Upper lobe of right lung (tissue), 1 donor: ENCODE measurements at regions not wholly inside any gene's neighbourhood (a gene's known extent, or its start where the extent isn't known, plus 50 kb on each side); places are given as distances from the start of the nearest gene placed in this dataset.

Experiments used
- ATAC-seq: fragments of 200-7000 bp; cut with Tn5 transposase; one replicate; pipeline ENCODE4 v1.9.1; 2020; ENCODE audit warnings: mild to moderate bottlenecking, moderate library complexity
- DNase-seq: peaks from one replicate; pipeline ENCODE4 v3.0.0-alpha.2; 2020
- H3K27ac ChIP-seq: fragments of 200-600 bp; one replicate; pipeline ENCODE4 v1.8.0; 2022
- H3K27me3 ChIP-seq: fragments of 200-600 bp; one replicate; pipeline ENCODE4 v1.8.0; 2022; ENCODE audit warnings: mild to moderate bottlenecking
- H3K36me3 ChIP-seq: fragments of 200-600 bp; one replicate; pipeline ENCODE4 v1.8.0; 2022
- H3K4me1 ChIP-seq: fragments of 200-600 bp; one replicate; pipeline ENCODE4 v1.8.0; 2022
- H3K4me3 ChIP-seq: fragments of 200-600 bp; one replicate; pipeline ENCODE4 v1.8.0; 2022; ENCODE audit warnings: mild to moderate bottlenecking
- H3K9me3 ChIP-seq: fragments of 200-600 bp; one replicate; pipeline ENCODE4 v1.8.0; 2022
- CTCF ChIP-seq: fragments of 200-600 bp; IDR thresholded peaks from one replicate; pipeline ENCODE4 v1.8.0; 2022; ENCODE audit warnings: antibody characterized with exemption
- intact Hi-C: fragments of 100-400 bp; cut with DNase I; formaldehyde crosslinking; loops from one replicate; pipeline ENCODE4 v1.11.0; 2022
- donor health status: DM: no; HTN: yes; CAD: no; lungs with severe emphysema.

- no peaks in the 10 kb centered on the region for H3K9me3 ChIP-seq
- no peak overlapping the region for H3K4me3 ChIP-seq
- ATAC-seq = no peak
- intact Hi-C loops = no loop called here
- DNase-seq = no peak
- H3K4me1 ChIP-seq = no peaks in the 10 kb centered on the region
- no peak overlapping the region for H3K27ac ChIP-seq
- no peaks in the 10 kb centered on the region for H3K36me3 ChIP-seq
- TF ChIP-seq CTCF = no peak
- H3K27me3 ChIP-seq = no peaks in the 10 kb centered on the region
Measured at GRCh38 chr19:31532034-31532433, 182.8 kb upstream of the TSHZ3 start.

GRCh38 chr19:31533114-31533513, 183.9 kb upstream of the TSHZ3 start:
- no peak for TF ChIP-seq CTCF
- H3K9me3 ChIP-seq = no peaks in the 10 kb centered on the region
- intact Hi-C loops = no loop called here
- no peaks in the 10 kb centered on the region for H3K36me3 ChIP-seq
- no peak for ATAC-seq
- DNase-seq = no peak
- H3K4me1 ChIP-seq = no peaks in the 10 kb centered on the region
- H3K27ac ChIP-seq = no peak overlapping the region
- H3K27me3 ChIP-seq = no peaks in the 10 kb centered on the region
- H3K4me3 ChIP-seq = no peak overlapping the region

GRCh38 chr19:31534231-31534630, 185.0 kb upstream of the TSHZ3 start:
- no peak for TF ChIP-seq CTCF
- ATAC-seq = no peak
- no peak for DNase-seq
- no peaks in the 10 kb centered on the region for H3K36me3 ChIP-seq
- no peaks in the 10 kb centered on the region for H3K9me3 ChIP-seq
- no peak overlapping the region for H3K4me3 ChIP-seq
- intact Hi-C loops = no loop called here
- no peaks in the 10 kb centered on the region for H3K27me3 ChIP-seq
- H3K27ac ChIP-seq = no peak overlapping the region
- no peaks in the 10 kb centered on the region for H3K4me1 ChIP-seq

GRCh38 chr19:31534786-31535657, 185.8 kb upstream of the TSHZ3 start:
- no peak for TF ChIP-seq CTCF
- no peak overlapping the region for H3K27ac ChIP-seq
- no peak overlapping the region for H3K4me3 ChIP-seq
- H3K9me3 ChIP-seq = no peaks in the 10 kb centered on the region
- no peaks in the 10 kb centered on the region for H3K27me3 ChIP-seq
- H3K4me1 ChIP-seq = no peaks in the 10 kb centered on the region
- no peaks in the 10 kb centered on the region for H3K36me3 ChIP-seq
- ATAC-seq (no peak), DNase-seq (no peak)
- intact Hi-C loops = no loop called here

GRCh38 chr19:31535691-31536460, 186.6 kb upstream of the TSHZ3 start:
- Histone ChIP-seq H3K27ac (no peak overlapping the region), H3K27me3 (no peaks in the 10 kb centered on the region), H3K9me3 (no peaks in the 10 kb centered on the region), H3K36me3 (no peaks in the 10 kb centered on the region), H3K4me1 (no peaks in the 10 kb centered on the region), H3K4me3 (no peak overlapping the region)
- intact Hi-C loops = no loop called here
- ATAC-seq = no peak
- no peak for DNase-seq
- TF ChIP-seq CTCF = no peak
